IPS-NIHi11 (cell line): ENCODE measurements at regions not wholly inside any gene's neighbourhood (a gene's known extent, or its start where the extent isn't known, plus 50 kb on each side); places are given as distances from the start of the nearest gene placed in this dataset.

Experiments used
- DNase-seq: peaks from one replicate; pipeline ENCODE4 v3.0.0; 2012; ENCODE audit warnings: mixed read lengths, low spot score

DNA sequence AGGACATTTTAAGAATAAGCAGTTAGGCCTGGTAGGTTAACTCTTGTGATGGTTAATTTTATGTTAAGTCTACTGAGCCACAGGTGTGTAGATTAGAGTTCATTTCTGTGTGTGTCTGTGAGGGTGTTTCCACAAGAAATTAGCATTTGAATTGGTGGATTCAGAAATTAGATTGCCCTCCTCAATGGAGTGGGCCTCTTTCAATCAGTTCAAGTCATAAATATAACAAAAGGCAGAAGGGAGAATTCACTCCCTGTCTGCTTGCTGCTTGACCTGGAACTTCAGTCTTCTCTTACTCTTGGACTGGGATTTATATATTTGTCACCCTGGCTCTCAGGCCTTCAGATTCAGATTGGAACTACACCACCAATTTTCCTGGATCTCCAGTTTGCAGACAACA, 55.3 kb upstream of the POM121L12 start:
- no peak for DNase-seq

- DNase-seq = no peak
Observed at GRCh38 chr7:52973126-52973525, 62.3 kb upstream of the POM121L12 start.

DNA sequence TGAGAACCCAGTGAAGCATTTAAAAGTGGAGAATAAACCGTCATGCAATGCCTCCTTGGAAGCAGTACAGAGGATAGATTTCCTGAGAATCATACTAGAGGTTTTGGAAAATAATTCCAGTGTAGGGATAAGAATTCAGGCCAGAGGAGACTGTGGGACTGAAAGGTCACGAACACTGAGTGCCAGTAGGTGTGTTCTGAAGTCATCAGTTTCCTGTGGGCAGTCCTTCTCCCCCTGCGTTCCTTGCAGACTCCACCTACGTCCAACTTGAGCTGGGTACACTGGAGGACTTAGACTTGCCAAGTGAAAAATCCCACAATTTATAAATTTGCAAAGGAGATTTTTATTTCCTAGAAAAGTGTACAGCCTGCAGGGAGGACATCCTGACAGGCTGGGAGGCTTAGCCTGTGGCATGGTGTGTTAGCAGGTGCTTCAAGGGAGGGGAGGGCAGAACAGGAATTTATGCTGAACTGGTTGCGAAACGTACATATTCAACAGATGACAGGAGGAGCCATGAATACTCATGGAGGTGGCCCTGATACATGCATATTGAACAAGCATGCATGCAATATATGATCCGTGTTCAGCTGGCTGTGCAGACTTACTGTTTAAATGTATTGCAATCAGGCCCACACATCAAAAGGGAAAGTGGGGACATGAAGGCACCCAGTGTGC, 72.9 kb upstream of the POM121L12 start:
- no peak for DNase-seq

- no peak for DNase-seq
Observed at GRCh38 chr7:52961084-52961483, 74.3 kb upstream of the POM121L12 start.

- DNase-seq = no peak
Observed at GRCh38 chr7:52959878-52960660, 75.4 kb upstream of the POM121L12 start.

- no peak for DNase-seq
Observed at GRCh38 chr7:52959336-52959735, 76.1 kb upstream of the POM121L12 start.

GRCh38 chr7:52958621-52959140, 76.8 kb upstream of the POM121L12 start:
- DNase-seq = no peak

DNA sequence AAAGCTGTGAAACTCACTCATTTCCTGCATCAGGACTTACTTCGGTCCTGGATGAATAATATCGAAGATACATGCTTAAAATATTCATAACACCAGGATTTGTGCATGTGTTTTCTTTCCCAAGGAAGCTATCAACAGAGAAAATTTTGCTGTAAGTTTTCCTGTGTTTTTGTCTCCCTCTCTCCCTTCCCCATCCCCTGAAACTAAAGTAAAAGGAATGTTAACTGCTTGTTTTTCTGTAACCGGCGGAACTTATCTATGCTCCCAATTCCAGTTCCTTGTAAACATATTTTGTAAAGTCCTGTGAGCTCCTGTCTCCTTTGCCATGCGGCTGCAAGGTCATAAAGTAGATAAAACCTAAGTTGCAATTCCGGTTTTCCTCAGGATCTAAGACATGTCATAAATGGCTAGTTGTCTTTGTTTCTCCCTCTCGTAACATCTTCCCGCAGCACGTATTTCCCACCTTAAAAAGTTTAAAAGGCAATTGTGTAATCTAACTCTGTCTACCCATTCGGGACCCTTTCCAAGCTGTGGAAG, 79.0 kb upstream of the POM121L12 start:
- no peak for DNase-seq

- no peak for DNase-seq
Observed at GRCh38 chr7:52955522-52955921, 79.9 kb upstream of the POM121L12 start.

- no peak for DNase-seq
Observed at GRCh38 chr7:52944921-52945320, 90.5 kb upstream of the POM121L12 start.

GRCh38 chr7:52940481-52940880, 95.0 kb upstream of the POM121L12 start:
- no peak for DNase-seq

DNA sequence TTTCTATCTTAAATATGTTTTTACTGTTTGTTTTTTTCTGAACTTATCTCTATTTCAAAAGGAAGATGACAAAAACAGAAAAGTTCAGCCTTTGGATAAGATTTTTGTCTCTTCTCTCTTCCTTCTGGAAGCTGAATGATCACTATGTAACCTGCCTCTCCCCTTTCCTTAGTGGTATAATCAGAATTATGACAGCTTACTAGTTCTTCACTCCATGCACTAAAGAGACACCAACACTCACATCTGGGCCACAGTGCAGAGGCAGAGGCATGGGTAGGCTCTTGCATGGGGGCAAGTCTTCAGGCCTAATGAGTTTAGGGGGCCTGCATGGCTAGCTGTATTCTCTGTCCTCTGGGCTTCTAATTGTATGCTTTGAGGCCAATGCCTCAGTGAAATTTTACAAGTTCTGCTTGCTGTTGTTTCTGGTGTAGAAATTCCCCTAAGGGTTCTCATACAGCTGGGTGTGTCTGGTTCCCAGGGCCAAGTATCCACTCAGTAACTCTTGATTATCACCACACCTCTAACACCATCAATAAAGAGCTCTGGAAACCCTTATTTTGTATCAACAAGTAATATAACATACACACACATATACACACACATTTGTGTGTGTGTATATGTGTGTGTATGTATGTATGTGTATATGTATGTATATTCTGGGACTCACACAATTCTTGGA, 96.8 kb upstream of the POM121L12 start:
- DNase-seq = no peak

DNA sequence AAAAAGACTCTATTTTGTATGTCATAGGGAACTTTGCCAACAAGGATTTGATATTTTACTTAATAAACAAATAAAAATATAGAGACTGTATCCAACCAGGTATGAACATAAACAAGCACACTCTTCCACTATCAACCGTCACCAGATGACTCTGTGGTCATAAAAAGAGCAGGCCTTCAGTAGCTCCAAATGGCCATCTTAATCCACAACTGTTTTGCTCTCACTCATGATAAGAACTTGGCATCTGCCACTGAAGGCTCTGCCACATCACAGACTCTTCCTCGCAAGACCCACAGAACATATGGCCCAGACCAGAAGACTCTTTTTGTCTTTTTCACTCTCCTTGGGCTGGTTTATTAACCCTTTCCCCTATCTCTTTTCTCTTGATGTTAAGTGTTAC, 98.7 kb upstream of the POM121L12 start:
- DNase-seq = no peak

DNA sequence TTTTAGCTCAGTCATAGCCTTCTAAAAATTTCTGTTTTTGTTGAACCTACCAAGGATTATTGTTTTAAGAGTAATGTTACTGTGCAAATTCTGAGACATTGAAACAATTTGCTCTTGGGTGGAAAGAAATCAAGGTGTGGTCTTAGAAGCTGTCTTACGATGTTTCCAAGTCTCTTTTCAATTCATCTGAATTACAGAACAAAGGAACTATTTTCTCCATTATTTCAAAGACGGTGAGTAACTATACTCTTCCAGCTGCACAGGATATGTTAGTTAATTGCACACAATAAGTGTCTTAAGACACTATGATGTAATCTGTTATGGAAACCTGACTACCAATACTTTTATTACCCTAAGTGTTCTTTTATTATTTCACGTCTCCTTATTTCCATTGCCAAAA, 106.8 kb upstream of the POM121L12 start:
- no peak for DNase-seq

GRCh38 chr7:52925332-52925731, 110.1 kb upstream of the POM121L12 start:
- DNase-seq = peak; percentile 26

DNA sequence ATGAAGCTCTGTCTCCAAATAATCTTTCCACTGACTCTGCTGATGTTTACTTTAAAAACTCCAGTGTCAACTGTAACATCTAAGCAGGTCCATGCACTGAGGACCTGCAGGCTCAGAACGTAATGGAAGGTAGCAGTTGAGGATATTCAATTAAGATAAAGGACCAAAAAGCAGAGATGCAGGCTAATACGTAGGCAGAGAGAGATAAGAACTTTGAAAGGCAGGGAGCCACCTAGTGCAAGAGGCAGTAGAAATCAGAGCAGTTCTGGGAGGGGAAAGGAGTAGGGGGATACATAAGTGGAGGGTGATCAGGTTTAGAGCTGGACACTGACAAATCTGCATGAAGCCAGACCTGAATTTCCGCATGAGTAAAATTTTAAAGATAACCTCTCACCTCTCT, 114.5 kb upstream of the POM121L12 start:
- no peak for DNase-seq

GRCh38 chr7:52917982-52918578, 117.4 kb upstream of the POM121L12 start:
- DNase-seq = peak; percentile 61

DNA sequence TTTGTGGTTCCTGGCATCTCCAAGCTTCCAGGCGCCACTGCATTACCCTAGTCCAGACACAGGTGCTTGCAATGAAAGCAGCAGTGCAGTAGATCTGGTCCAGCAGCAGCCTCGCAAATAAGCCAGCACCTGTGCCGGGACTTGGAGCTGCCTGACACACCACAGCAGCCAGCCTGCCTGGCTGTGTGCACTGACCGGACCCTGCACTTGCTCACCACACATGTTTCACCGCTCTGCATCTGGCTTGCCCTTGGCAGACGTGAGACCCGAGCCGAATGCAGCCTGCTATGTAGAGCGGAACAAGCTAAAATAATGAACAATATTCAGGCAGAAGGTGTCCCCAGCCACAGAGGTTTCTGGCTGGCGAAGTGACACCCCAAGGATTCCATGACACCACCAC, 123.6 kb upstream of the POM121L12 start:
- no peak for DNase-seq

DNA sequence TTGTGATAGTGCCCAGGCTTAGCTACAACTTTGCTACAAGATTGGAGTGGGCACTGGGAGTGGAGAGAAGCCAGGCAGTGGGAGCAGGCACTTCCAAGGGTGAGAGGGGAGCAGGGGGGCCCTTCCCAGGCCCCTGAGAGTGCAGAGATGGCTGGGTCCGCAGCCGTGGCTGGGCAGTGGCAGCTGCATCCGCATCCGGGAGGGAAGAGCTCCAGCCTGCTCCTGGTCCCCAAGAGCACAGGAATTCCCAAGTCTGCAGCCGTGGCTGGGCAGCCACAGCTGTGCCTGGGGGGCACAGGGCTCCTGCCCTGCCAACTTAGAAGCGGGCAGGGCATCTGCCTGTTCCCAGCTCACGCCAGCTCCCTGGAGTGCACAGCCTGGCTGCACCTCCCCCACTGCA, 124.1 kb upstream of the POM121L12 start:
- DNase-seq = no peak

DNA sequence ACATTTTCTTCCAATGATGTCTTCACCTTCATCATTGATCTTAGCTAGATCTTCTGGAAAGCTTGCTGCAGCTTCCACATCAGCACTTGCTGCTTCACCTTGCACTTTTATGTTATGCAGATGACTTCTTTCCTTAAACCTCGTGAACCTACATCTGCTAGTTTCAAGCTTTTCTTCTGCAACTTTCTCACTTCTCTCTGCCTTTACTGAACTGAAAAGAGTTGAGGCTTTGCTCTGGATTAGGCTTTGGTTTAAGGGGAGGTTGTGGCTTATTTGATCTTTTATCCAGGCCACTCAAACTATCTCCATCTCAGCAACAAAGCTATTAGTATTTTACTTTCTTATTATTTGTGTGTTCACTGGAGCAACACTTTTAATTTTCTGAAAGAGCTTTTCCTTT, 125.5 kb upstream of the POM121L12 start:
- no peak for DNase-seq

DNA sequence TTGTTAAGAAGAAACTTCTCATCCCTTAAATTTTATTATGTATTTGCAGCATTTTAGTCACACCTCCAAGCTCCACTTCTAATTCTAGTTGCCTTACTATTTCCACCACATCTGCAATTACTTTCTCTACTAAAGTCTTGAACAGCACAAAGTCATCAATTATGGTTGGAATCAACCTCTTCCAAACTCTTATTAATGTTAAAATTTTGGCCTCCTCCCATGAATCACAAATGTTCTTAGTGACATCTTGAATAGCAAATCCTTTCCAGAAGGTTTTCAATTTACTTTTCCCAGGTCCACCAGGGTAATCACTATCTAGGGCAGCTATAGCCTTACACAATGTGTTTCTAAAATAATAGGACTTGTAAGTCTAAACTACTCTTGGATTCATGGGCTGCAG, 126.3 kb upstream of the POM121L12 start:
- no peak for DNase-seq

GRCh38 chr7:52897713-52898112, 137.7 kb upstream of the POM121L12 start:
- DNase-seq = no peak
